ENCODE measurements at regions not wholly inside any gene's neighbourhood (a gene's known extent, or its start where the extent isn't known, plus 50 kb on each side); places are given as distances from the start of the nearest gene placed in this dataset.
"Not testable (repeated sequence)": the region's sequence is repeated elsewhere in the genome, so short reads cannot be mapped to it uniquely, and the experiment has no call there.

DNA sequence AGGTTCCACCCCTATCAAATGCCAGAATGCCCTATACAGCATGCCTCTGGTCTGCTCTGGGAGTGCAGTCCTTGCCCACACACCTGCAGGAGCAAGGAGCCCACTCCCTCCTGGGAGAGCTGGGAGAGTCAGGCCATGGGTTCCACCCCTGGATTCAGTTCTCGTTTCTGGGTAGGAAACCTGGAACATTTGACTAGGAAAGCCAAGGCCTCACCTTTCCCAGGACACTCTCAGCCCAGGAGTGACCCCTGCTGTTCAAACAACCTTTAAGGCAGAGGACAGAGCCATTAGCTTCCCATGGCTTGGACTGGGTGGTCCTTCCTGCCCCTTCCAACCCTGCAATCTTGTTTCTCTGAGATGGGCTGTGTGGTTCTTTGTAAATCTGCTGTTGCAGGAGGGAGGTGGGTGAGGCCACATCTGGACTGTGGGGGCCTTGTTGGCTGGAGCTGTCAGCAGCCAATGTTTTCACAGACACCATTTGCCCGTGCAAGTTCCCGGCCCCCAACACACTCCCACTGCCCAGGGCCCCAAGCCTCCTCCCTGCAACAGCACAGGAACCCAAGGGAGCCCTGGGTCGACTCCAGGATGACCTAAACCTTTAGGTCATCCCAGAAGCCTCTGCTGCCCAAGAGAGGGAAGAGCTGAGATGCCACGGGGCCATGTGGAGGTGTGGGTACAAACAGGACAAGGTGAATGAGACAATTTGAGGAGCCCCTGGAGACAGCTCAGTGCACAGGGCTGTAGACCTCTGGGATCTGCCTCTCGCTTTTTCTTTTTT is 104.4 kb downstream of the PJA1 start:
- DNase-seq = no peak

DNA sequence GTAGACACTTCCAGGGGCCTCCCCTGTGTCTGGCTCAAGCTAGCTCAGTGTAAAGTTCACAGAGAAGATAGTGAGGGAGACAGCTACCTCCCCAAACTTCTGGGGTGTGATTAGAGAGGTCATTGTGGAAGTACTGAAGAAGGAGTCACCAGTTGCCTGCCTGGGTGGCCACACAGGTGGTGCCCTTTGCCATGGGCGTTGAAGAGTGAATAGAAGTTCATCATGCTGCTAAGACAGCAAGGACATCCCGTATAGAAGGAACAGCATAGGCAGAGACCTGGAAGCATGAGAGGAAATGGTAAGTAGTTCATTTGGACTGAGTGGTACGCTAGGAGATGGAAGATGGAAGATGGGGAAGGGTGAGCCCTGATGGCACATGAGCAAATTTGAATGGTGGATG is 110.1 kb downstream of the PJA1 start:
- no peak for DNase-seq

DNA sequence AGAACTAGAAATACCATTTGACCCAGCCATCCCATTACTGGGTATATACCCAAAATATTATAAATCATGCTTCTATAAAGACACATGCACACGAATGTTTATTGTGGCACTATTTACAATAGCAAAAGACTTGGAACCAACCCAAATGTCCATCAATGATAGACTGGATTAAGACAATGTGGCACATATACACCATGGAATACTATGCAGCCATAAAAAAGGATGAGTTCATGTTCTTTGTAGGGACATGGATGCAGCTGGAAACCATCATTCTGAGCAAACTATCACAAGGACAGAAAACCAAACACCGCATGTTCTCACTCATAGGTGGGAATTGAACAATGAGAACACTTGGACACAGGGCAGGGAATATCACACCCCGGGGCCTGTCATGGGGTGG is 110.8 kb downstream of the PJA1 start:
- not testable (repeated sequence) for DNase-seq

DNA sequence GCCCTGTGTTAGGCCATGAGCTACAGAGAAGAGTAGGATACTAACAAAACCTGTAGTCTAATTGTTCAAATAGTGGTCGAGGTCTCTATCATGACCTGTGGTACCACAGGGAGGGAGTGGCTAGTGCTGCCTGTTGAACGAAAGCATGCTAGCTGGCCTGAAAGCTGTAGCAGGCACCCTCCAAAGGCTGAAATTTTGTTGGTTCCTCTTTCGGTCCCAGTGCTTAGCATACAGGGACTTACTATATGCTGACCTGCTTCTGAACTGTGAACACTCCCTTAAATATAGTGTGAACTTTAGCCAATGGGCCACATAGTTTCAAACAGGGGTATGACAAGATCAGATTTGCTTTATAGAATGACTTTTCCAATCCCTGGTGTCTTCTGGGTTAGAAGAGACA is 113.4 kb downstream of the PJA1 start:
- DNase-seq = no peak

GRCh38 chrX:69050051-69050765 is 115.0 kb downstream of the PJA1 start:
- DNase-seq = no peak

GRCh38 chrX:69046996-69047490 is 118.2 kb downstream of the PJA1 start:
- DNase-seq = no peak

- DNase-seq = no peak
These were observed 119.5 kb downstream of the PJA1 start for GRCh38 chrX:69045616-69046345.

GRCh38 chrX:69038816-69039215 is 126.4 kb downstream of the PJA1 start:
- DNase-seq = no peak

DNA sequence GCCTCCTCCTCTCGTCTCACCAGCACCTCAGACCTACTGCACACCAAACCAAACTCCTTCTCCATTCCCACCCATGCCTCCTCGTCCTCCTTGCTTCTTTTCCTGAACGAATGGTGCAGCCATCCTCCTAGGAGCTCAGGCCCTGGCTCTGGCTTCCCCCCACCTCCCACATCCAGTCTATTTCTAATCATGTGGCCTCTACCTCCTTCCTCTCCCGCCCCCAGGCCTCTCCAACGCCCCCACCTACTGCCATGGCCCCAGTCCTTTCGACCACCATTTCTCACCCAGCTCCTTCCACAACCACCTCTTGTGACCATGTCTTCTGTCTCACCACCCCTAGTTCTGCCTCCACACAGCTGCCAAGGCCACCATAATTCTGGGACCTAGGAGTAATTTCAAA is 127.1 kb downstream of the PJA1 start:
- no peak for DNase-seq

- no peak for DNase-seq
These were observed 127.5 kb downstream of the PJA1 start for GRCh38 chrX:69037786-69038185.

GRCh38 chrX:69036674-69037573 is 128.3 kb downstream of the PJA1 start:
- no peak for DNase-seq

DNA sequence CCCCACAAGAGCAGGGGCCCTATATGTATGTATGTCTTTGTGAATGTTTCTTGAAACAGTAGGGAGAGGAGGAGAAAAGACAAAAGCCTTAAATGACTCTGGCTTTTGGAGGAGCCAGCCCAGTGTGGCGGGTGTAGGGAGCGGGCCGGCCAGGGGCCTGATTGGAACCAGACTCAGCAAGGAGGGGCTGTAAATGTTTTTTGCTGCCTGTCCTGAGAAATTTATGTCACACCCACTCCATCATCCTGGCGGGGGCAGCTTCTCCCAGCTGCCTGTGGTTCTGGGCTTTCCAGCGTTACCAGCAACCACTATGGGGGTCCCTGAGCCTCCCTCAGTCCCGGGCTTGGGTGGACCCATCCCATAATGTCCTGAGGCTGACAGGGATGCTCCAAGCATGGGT is 130.8 kb downstream of the PJA1 start:
- no peak for DNase-seq

DNA sequence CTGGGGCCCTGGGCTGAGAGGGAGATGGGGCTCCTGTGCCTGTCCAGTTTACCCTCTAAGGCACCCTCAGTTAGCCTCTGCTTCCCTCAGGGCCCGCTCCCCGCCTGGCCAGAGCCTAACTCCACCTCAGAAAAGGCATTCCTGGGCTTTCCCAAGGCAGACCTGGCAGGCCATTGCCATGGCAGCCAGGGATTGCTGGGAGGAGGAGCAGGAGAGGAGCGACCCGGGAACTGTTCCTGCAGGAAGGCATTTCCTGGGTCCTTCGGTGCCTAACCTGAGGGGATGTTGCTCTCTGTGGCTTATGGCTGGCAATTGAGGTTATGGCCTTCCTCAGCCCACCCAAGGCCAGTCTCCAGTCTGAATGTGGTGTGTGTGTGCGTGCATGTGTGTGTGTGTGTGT is 131.3 kb downstream of the PJA1 start:
- no peak for DNase-seq

DNA sequence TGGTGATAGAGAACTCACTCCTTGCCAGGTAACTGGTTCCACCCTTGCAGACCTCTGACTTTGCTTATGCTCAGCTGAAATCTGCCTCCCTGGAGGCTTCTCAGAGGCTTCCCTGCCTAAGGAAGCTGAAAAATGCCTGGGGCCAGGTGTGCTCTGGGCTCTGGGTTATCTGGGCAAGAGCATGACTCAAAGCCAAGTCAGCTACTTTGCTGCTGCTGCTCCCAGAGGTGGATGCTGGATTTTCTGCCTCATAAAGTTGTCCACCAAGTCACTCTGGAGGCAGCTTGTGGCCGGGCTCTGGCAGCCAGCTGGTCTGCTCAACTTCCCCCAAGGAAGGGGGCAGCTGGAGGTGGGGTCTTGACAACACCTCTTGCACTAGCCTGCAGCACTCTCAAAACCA is 132.7 kb downstream of the PJA1 start:
- no peak for DNase-seq

GRCh38 chrX:69031971-69032391 is 133.3 kb downstream of the PJA1 start:
- DNase-seq = no peak

DNA sequence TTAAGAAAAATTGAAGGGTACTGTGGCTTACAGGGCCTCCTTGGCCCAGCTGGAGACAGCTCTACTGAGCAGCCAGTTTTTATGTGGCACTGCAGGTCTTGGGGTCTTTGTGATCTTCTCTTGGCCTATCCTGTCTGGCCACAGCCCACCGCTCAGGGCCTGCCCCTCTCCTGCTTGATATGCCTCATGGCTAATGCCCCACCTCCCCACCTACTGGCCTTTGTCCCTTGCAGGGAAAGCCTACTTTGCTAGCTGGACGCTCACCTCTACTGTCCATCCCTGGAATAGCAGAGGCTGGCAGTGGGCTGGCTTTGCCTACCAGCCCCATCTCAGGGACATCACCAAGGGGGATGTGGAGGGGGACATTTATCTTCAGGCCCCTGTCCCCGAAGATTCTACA is 134.1 kb downstream of the PJA1 start:
- no peak for DNase-seq

DNA sequence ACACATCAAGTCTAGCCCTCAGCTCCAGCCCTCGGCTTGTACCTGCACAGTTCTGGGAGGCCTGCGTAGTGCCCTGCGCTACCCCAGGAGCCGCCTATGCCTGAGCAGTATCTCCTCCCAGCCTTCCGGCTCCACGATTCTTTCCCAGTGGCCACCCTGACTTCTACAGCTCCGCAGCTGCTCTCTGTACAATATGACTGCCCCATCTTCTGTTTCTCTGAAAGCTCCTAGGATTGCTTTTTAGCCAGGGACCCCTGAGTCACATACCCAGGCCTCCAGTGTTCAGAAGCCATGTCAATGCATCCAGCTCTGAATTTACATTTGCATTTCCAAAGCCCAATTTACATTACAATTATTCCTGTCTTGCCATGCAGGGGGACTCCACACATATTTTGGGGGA is 135.5 kb downstream of the PJA1 start:
- DNase-seq = no peak

DNA sequence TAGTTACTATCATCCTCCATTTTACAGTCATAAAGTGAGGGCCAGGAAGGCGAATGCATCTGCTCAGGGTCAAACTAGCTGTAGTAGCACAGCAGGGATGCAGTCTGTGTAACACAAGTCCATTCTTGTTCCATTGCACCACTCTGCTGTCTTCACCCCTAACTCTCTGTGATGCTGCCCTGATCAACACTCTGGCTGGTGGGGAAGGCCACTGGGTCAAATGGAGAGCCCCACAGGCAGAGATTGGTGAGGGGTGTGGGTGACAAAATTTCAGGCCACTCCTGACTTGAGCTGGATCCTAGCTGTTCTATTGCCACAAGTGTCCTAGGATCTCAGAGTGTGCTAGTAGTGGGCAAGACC is 136.5 kb downstream of the PJA1 start:
- no peak for DNase-seq

DNA sequence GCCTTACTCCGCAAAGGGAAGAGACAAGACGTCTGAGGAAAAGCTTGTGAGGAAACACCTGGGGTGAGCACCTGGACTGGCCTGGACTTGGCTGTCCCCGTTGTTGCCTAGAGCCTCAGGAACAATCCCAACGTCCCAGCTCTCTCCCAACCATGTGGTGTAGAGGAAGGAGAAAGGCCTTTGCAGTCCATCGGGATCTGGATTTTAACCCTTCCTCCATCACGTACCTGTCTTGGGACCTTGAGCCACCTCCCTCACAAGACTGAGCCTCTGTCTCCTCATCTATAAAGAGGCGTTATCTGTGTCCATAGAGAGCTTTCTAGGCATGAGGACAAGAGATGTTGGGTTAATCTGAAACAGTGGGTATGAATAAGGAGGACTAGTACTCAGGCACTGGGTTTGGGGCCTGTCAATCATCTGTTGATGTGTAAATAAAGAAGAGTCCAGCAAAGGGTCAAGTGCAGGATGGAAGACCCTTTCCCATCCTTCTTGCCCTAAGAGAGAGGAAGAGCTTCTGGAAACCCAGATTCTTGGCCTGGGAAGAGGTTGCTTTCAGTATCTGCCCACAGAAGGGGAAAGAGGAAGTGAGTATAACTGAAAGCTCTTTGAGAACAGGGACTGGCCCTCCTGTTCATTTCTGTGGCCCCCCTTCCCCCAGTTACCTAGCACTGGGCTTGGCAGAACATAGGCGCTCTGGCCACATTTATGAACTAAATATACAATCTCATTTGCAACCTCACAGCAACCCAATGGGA is 137.1 kb downstream of the PJA1 start:
- DNase-seq = no peak

- DNase-seq = no peak
These were observed 137.9 kb downstream of the PJA1 start for GRCh38 chrX:69027181-69028005.

DNA sequence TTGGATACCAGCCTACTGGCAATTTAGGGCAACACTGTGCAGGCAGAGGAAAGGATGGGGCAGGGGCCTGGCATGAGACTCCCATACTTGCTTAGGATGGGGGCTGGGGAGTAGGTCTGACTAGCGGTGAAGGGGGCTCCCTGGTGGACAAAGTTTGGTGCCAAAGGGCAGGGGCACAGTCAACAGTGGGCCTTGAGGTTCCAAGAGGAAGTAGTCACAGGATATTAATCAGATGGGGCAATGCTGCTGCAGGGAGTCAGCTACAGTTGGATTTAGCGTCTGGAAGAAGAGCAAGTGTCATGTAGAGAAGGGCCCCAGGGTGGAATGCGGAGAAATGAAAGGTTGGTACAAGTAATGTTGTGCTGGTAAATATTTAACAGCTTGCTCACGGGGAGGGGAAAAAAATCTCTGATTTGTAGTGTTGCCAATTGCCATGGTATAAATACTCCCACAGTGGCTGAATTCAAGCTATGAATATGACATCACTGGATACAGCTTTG is 139.4 kb downstream of the PJA1 start:
- no peak for DNase-seq
